CD4-positive, alpha-beta T cell treated with Interleukin-21 for 1 hour (primary cell): ENCODE measurements at regions not wholly inside any gene's neighbourhood (a gene's known extent, or its start where the extent isn't known, plus 50 kb on each side); places are given as distances from the start of the nearest gene placed in this dataset.

Experiments
- DNase-seq: peaks from one replicate; pipeline ENCODE4 v3.0.0-alpha.2; 2020

DNA sequence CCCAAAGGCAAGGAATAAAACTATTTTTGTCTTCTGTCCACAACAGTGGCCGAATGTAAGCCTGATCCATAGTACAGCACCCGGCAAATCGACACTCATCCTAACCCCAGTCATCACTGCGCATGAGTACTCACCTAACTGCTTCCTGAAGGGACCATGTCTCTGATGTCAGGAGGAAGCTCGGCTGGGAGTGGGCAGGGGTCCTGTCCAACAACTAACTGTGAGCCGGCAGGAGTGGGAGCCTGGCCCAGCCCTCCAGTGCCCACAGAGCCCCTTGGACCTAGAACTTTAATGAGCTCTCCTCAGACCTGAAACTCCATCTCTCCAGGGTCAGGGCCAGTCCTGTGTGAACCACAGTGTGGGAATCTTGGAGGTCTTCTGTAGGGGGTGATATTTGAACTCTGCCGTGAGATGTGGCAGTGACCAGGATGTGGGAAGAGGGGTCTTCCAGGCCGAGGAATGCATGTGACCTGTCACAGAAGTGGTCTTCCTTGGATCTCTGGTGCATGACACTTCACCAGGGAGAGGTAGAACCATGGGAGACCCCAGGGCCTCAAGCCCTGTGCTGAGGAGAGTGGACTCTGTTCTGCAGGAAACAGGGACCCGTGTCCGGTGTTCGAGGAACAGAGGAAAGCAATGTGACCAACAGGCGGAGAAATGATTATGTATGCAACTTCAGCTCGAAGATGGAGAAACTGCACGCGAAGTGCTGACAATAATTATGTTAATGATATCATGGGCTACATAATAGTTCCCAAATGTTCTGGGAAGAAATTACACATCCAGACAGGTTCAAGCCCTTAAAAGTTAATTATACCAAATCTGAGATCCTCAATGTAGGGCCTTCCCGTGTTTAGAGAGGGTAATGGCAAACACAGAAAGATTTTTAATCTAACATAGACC lies 240.1 kb upstream of the HDAC4 start:
- DNase-seq = no peak

- DNase-seq = no peak
These were observed 239.4 kb upstream of the HDAC4 start for GRCh38 chr2:239640210-239640609.

- DNase-seq = no peak
These were observed 238.8 kb upstream of the HDAC4 start for GRCh38 chr2:239639421-239640185.

GRCh38 chr2:239638376-239638775 lies 237.6 kb upstream of the HDAC4 start:
- DNase-seq = no peak

DNA sequence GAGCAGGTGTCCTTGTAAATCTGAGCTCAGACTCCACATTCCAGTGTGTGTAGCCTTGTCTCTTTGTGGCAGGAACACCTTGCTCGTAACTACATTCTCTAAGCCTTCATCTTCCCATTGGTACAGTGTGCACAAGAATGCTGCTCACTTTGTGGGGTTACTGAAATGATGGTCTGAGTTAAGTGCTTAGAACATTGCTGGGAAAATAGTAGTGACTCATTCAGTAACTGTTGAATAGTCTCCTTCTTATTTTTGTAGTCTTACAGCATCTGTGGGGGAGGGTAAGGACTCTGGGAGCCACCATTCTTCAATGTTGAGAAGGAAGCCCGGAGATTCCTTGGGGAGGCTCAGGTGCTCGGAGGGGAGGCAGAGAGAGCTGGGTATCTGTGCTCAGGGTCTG lies 236.0 kb upstream of the HDAC4 start:
- no peak for DNase-seq

DNA sequence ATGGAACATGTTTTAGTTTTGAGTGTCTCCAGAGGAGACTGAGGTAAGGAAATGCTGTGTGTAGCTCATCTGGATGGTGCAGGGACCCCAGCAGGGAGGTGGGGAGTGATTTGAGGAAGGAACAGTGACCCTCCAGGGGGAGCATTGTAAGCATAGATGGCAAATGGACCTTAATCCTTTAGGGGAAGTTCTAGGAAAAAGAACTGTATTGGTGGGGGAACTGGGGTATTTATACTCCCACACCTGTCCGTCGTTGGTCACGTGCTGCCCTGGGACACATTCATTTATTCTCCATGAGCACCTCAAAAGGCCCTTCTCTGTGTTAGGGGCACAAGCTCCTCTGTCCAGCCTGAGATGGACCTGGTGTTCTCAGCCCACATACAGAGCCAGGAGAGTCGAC lies 233.9 kb upstream of the HDAC4 start:
- DNase-seq = no peak

GRCh38 chr2:239630618-239631286 lies 229.9 kb upstream of the HDAC4 start:
- no peak for DNase-seq

DNA sequence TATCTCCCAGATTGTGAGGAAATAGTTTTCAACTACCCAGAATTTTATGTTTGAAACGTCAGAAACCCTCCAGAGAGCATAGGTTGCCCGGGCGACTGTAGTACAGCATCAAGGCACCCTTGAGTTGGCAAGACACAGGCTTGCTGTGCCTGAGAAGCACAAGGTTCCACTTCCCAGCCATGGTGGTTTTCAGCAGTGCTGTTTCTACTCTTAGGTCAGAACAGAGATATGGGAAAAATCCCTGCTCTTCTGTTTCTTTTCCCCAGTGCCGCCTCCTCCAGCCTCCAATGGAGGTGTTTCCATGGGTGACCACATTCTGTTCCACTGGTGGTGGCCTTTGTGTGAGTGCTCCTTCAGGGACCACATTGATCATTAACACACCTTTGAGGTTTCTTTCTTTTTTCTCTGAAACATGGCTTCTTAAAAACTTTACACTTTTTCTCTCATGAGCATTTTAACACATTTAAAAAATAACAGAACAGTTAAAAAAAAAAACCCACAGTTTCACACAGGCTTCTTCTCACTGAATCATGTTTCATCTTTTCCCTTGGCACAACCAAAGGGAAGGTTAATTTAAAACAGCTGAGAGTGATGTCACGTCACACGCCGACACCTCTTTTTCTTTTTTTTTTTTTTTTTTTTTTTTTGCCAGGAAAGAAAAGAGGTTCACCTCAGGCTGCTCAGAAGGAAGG lies 229.3 kb upstream of the HDAC4 start:
- no peak for DNase-seq

DNA sequence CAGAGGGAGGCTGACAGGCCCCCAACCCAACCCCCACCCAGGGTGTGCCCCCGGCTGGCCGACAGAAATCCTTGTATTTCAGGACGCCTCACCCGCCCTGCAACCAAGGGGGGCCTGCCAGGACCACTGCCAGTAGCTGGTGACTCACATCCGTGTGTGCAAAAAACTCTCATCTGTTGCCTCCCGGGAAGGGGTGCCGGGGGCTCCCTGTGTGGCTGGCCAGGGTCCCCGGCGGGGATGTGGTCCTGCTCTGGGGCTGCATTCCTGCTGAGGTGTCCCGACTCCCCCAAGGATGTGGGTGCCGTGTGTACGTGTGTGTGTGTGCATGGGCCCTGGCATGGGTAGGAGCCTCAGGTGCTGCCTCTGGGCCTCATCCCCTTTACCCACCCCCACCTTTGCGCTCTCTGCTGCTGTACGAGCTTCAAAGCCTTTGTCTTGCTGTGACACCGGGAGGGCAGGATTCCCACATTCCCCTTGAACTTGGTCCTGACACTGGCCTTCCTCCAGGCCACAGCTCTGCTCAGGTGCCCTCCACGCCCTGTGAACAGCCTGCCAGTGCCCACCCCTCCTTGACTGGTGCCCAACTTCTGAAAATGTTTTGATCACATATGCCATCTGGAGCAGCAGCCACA lies 226.3 kb upstream of the HDAC4 start:
- no peak for DNase-seq

- DNase-seq = peak; percentile 35
These were observed 225.3 kb upstream of the HDAC4 start for GRCh38 chr2:239625971-239626734.

DNA sequence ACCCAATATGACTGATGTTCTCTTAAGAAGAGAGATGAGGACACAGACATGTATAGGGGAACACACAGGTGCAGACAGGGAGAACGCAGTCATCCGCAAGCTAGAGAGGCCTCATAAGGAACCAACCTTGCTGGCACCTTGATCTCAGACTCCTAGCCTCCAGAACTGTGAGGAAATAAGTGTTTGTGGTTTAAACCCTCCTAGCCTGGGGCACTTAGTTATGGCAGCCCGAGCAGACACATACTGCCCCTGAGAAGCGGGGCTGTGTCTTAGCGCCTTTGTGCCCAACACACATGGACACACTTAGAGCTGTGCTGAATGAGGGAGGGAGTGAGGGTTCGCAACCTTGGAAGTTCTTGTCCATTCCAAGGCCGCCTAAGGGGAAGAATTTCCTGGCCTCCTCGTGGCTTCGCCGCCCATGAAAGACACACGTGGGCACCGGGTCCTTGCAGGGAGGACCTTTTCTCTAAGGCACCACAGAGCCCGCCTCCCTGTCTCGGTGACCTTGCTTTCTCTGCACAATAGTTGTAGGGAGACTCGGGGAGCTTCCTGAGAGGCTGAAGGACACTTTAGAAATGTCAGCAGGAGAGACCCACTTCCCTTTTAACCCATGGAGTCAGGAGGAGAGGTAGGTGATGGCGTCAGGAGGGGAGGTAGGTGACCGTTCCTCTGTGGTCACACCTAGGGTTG lies 224.5 kb upstream of the HDAC4 start:
- no peak for DNase-seq

DNA sequence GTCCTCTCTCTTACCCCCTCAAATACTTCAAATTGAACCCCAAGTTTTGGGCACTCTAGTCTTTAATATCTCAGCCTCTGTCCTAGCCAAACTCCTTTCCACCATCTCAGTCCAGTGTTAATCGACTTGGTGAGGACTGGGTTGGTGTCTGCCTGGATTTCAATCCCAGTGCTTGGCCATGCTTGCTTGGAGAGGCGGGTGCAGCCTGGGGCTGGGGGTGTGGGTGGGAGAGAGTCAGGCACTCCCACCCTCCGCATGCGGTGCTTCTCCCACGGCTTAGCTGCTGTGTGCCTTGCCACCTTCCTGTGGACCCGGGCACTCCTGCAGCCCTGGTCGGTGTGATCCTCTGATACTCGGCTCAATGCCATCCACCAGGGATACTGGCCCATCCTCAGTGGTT lies 220.8 kb upstream of the HDAC4 start:
- DNase-seq = no peak

- no peak for DNase-seq
These were observed 218.5 kb upstream of the HDAC4 start for GRCh38 chr2:239619369-239619768.

GRCh38 chr2:239616729-239617128 lies 215.9 kb upstream of the HDAC4 start:
- DNase-seq = no peak

- no peak for DNase-seq
These were observed 211.3 kb upstream of the HDAC4 start for GRCh38 chr2:239612133-239612532.

DNA sequence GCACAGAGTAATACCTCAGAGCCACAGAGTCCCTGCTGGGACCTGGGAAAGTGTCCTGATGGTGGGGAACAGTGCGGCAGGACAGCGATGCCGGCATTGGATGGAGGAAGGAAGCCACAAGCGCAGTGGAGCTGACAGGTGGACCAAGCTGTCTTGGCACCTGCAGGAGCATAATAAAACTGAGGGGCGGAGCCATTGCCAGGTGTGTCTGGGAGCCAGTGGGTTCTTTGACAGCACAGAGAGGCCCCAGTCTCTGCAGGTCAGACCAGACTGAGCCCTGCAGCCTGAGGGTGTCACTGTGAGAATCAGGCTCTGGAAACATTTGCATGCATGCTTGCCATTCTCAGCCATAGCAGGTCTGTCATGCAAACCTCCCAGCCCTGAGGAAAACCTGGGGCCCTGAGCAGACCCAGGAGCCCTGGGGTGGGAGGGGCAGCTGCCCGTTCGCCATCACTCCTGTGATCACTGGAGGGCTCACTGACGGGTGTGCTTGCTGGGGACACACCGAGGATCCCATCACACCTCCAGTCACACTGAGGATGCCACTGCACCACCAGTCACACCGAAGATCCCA lies 210.5 kb upstream of the HDAC4 start:
- no peak for DNase-seq

DNA sequence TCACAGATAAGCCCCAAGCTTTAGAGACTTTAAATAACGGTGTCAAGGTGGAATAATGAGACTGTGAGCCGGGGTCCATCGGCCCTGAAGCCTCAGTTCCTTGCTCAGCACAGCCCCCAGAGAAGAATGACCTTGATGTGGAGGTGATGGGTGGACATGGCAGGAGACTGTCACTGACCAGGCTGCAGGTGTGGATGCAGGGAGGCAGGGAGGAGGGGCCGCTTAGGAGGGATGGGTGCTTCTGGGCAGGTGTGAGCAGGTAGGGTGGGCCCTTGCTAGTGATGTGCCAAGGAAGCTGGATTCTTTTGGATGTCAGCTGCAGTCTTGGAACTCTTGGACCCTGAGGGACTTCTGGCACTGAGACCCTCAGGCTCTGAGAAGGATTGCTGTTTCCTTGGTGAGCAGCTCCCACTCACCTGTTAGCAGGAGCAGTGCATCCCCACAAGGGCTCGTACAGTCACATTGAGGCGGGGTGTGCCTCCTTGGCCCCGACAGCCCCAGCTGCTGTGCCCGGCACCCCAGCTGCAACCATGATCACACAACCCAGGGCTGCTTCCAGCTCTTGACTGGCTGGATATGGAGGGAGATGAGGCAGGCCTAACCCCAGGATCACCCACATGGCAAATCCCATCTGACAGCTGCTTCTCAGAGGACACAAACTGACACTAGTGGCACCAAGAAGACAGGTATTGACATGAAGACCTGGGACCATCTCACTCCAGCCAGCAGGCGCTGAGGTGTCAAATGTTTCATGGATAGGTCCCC lies 209.8 kb upstream of the HDAC4 start:
- no peak for DNase-seq

- DNase-seq = peak; percentile 35
These were observed 208.9 kb upstream of the HDAC4 start for GRCh38 chr2:239609607-239610310.

GRCh38 chr2:239609162-239609561 lies 208.3 kb upstream of the HDAC4 start:
- DNase-seq = no peak
